Neural crest cell (in vitro differentiated cells): ENCODE measurements at regions not wholly inside any gene's neighbourhood (a gene's known extent, or its start where the extent isn't known, plus 50 kb on each side); places are given as distances from the start of the nearest gene placed in this dataset.

Experiments
- DNase-seq: peaks from one replicate; pipeline ENCODE4 v3.0.0; 2021; ENCODE audit warnings: low read depth, mixed read lengths, low spot score
- H3K27ac Mint-ChIP-seq: one replicate; pipeline ENCODE4 v1.8.0; 2021; ENCODE audit warnings: mild to moderate bottlenecking, mixed read lengths; ENCODE audit not compliant: unreplicated experiment
- H3K27me3 Mint-ChIP-seq: 2 replicates; pipeline ENCODE4 v1.8.0; 2021; ENCODE audit warnings: low read depth, mild to moderate bottlenecking, mixed read lengths
- H3K36me3 Mint-ChIP-seq: 2 replicates; pipeline ENCODE4 v1.8.0; 2021; ENCODE audit warnings: low read depth, mild to moderate bottlenecking, mixed read lengths
- H3K4me1 Mint-ChIP-seq: 2 replicates; pipeline ENCODE4 v1.8.0; 2021; ENCODE audit warnings: mixed read lengths
- H3K4me3 Mint-ChIP-seq: one replicate; pipeline ENCODE4 v1.8.0; 2021; ENCODE audit warnings: mild to moderate bottlenecking, mixed read lengths
- H3K9me3 Mint-ChIP-seq: 2 replicates; pipeline ENCODE4 v1.8.0; 2021; ENCODE audit warnings: mixed read lengths
- CTCF ChIP-seq: fragments of 200-600 bp; sonication (generic); conservative IDR thresholded peaks from 2 replicates; pipeline ENCODE4 v1.5.0; 2021; ENCODE audit warnings: antibody characterized with exemption, mild to moderate bottlenecking

DNA sequence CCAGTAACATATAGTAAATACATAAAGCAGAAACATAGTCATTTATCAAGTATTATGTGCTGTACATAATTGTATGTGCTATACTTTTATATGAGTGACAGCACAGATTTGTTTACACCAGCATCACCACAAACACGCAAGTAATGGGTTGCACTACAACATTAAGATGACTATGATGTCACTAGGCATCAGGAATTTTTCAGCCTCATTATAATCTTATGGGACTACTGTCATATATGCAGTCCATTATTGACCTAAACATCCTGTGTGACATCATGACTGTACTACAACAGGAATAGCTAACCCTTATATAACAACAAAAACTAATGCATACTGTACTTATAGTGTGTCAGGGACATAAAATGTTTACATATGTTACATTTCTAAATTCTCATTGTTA is 50.2 kb upstream of the IZUMO1R start:
- DNase-seq = no peak
- no peak for TF ChIP-seq CTCF
- Mint-ChIP-seq H3K36me3 (no peaks in the 10 kb centered on the region), H3K4me1 (no peaks in the 10 kb centered on the region), H3K27me3 (peaks cover 10% of the 10 kb centered on the region), H3K9me3 (peaks cover 16% of the 10 kb centered on the region), H3K27ac (no peak overlapping the region), H3K4me3 (no peak overlapping the region)
